ENCODE measurements at regions not wholly inside any gene's neighbourhood (a gene's known extent, or its start where the extent isn't known, plus 50 kb on each side); places are given as distances from the start of the nearest gene placed in this dataset.

- H2AFZ ChIP-seq (ENCODE audit: low read depth, low read length), result no peak overlapping the region
- CTCF ChIA-PET, result no interaction called here
- no peaks in the 10 kb centered on the region for H3K9me1 ChIP-seq (replicated peaks; ENCODE audit: control insufficient read depth, extremely low read depth, insufficient read depth, low read length)
- TF ChIP-seq MAX (IDR thresholded peaks at IDR 0.05; ENCODE audit: insufficient read depth, insufficient read length) (no peak), POLR2A (IDR thresholded peaks at IDR 0.05; ENCODE audit: low read depth, low read length) (no peak), POLR2AphosphoS5 (IDR thresholded peaks at IDR 0.05; ENCODE audit: insufficient read depth, low read depth, low read length) (no peak), JUN (IDR thresholded peaks at IDR 0.05; ENCODE audit: borderline replicate concordance, insufficient read depth, insufficient read length, low read depth) (no peak), MYC (IDR thresholded peaks at IDR 0.05; ENCODE audit: low read depth, low read length) (no peak), FOS (IDR thresholded peaks at IDR 0.05; ENCODE audit: borderline replicate concordance, insufficient read depth, low read length) (no peak), GATA2 (IDR thresholded peaks at IDR 0.05; ENCODE audit: insufficient read depth, insufficient read length, low read depth, low read length) (no peak), CTCF (IDR thresholded peaks at IDR 0.05; ENCODE audit: extremely low read depth in 1 of 2, insufficient read depth in 1 of 2, low read depth in 1 of 2, low read length in 2 of 2) (no peak), EZH2 (IDR thresholded peaks at IDR 0.05; ENCODE audit: borderline replicate concordance, low read depth, low read length, severe bottlenecking) (no peak)
- no peak for DNase-seq (ENCODE audit: low read depth, low spot score)
- BruUV-seq (replicated peaks), result no TSS peak
- H3K36me3 ChIP-seq (ENCODE audit: control insufficient read depth in 2 of 2, extremely low read depth in 1 of 2, insufficient read depth in 2 of 2, low read length in 2 of 2), result no peaks in the 10 kb centered on the region
- H3K9ac ChIP-seq (replicated peaks; ENCODE audit: extremely low read depth, insufficient read depth, low read length), result no peak overlapping the region
- no peak overlapping the region for H3K4me2 ChIP-seq (ENCODE audit: insufficient read depth, low read length)
- dilution Hi-C loops (cut with MboI; ENCODE audit: extremely low pct_ligation_motif_present, low sequenced_read_pairs) (no loop called here), intact Hi-C loops (cut with micrococcal nuclease) (no loop called here)
- H3K79me2 ChIP-seq (ENCODE audit: control insufficient read depth, insufficient read depth, low read length), result no peaks in the 10 kb centered on the region
- POLR2A ChIA-PET, result no interaction called here
- no peaks in the 10 kb centered on the region for H4K20me1 ChIP-seq (replicated peaks; ENCODE audit: control insufficient read depth, extremely low read depth, insufficient read depth, low read length)
- H3K4me1 ChIP-seq (ENCODE audit: control insufficient read depth, extremely low read depth, insufficient read depth, low read length), result no peaks in the 10 kb centered on the region
- H3K9me3 ChIP-seq (replicated peaks; ENCODE audit: control insufficient read depth, insufficient read depth, low read length), result no peaks in the 10 kb centered on the region
- no peaks in the 10 kb centered on the region for H3K27me3 ChIP-seq (ENCODE audit: control insufficient read depth in 2 of 2, insufficient read depth in 2 of 2, low read length in 2 of 2)
- H3K4me3 ChIP-seq (replicated peaks in 1 of 3; ENCODE audit: insufficient read depth in 1 of 3, low read depth in 1 of 3, low read length in 3 of 3), result no peak overlapping the region
- FAIRE-seq, result no peak
- H3K27ac ChIP-seq (ENCODE audit: insufficient read depth, low read depth, low read length), result no peak overlapping the region
Measured at GRCh38 chr1:73537400-73537799, 660.6 kb downstream of the LRRIQ3 start.

Data from endothelial cell of umbilical vein (primary cell).